ENCODE measurements at regions not wholly inside any gene's neighbourhood (a gene's known extent, or its start where the extent isn't known, plus 50 kb on each side); places are given as distances from the start of the nearest gene placed in this dataset.

DNA sequence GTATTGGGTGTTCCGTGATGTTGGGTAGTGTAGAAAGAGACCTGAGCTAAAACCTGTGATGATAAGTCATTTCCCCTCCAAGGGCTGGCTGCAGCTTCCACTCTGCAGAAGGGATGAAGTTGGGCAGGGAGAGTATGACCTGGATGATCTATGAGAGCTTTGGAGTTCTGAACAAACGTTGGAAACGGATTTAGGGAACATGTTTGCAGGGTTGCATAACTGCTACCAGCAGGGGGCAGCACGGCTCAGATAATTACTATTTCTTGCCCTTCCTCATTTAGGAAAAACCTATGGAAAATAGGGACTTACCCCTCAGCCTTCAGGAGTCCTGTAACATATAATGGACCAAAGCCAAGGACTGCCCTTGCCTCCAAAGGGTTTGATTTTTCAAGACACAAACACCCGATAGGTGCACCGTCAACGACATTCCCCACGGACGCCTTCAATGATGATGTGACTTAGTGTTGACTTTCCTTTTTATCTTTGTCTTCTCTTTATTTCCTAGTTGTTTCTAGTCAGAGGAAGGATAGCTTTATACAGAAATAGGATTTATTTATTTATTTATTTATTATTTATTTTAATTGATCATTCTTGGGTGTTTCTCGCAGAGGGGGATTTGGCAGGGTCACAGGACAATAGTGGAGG lies 164.9 kb upstream of the SASH1 start:
- WGBS, 2 donors: 62 to 69% methylated on average over 10 of the region's 10 CpGs
- Histone ChIP-seq H3K36me3 (no peaks in the 10 kb centered on the region), H3K4me1 (no peaks in the 10 kb centered on the region), H3K4me3 (no peak overlapping the region), H3K27ac (no peak overlapping the region), H3K9me3 (no peaks in the 10 kb centered on the region), H3K27me3 (no peaks in the 10 kb centered on the region)
- DNase-seq (peak; percentile 71 to 75), ATAC-seq (peak in 7 of 8 donors; percentile 37 to 68 (median 58))
- intact Hi-C loops (cut with DNase I): loop anchor here in 9 of 10 donors (1.0 to 5.0 kb wide), 8 partner anchors 73 to 380 kb away; no protein-coding TSS in a partner anchor
- TF ChIP-seq, protein P1, sequence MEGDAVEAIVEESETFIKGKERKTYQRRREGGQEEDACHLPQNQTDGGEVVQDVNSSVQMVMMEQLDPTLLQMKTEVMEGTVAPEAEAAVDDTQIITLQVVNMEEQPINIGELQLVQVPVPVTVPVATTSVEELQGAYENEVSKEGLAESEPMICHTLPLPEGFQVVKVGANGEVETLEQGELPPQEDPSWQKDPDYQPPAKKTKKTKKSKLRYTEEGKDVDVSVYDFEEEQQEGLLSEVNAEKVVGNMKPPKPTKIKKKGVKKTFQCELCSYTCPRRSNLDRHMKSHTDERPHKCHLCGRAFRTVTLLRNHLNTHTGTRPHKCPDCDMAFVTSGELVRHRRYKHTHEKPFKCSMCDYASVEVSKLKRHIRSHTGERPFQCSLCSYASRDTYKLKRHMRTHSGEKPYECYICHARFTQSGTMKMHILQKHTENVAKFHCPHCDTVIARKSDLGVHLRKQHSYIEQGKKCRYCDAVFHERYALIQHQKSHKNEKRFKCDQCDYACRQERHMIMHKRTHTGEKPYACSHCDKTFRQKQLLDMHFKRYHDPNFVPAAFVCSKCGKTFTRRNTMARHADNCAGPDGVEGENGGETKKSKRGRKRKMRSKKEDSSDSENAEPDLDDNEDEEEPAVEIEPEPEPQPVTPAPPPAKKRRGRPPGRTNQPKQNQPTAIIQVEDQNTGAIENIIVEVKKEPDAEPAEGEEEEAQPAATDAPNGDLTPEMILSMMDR (IDR thresholded peaks at IDR 0.05): peak; percentile 80 to 91 (median 86)

DNA sequence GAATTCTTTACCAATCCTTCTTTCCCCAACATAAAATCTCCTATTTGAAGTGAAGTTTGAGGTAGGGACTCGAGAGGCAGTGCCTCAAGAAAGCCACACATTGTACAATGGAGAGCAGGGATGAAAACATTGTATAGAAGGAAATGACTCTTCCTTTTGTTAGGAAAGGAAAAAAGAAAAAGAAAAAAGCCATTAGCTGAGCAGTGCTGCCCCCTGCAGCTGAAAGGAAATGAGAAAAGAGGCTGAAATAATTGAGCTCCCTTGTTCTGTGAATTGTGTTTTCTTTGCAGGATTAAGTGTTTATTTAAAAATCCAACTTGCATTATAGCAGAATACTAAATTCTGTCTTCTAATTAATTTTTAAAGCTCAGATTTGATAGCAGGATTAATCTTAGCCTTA lies 162.9 kb upstream of the SASH1 start:
- Histone ChIP-seq H3K4me1 (no peaks in the 10 kb centered on the region), H3K27ac (no peak overlapping the region), H3K9me3 (no peaks in the 10 kb centered on the region), H3K27me3 (no peaks in the 10 kb centered on the region), H3K4me3 (no peak overlapping the region), H3K36me3 (no peaks in the 10 kb centered on the region)
- intact Hi-C loops (cut with DNase I): loop anchor here in 7 of 10 donors (5.0 to 10.0 kb wide), 8 partner anchors 68 to 378 kb away; partner anchors contain the start of gene SASH1 (in 1 of the 7)
- TF ChIP-seq, protein P1 (IDR thresholded peaks at IDR 0.05): peak in 7 of 9 donors; percentile 31 to 57 (median 49)
- DNase-seq (no peak), ATAC-seq (no peak)
- WGBS, 2 donors: 63 to 80% methylated on average over 1 of the region's 1 CpG

DNA sequence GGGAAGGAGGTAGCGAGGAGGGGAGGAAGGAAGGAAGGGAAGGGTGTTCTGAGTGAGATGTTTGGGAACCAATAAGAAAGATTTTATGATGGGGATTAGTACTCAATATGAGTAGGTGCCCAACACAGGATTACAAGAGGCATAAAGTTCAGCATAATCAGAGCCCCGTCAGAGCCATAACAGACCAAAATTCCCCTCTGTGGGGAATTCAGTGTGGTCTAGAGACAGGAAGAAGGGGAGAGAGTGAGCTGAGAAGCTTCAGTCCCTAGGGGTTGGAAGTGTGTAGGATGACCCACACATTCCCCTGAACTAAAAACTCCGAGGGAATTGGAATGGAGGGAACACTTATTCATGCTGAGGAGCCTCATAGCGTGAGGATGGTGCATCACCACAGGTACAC lies 160.3 kb upstream of the SASH1 start:
- Histone ChIP-seq H3K27me3 (no peaks in the 10 kb centered on the region), H3K4me1 (no peaks in the 10 kb centered on the region), H3K4me3 (no peak overlapping the region), H3K9me3 (no peaks in the 10 kb centered on the region), H3K36me3 (no peaks in the 10 kb centered on the region), H3K27ac (no peak overlapping the region)
- intact Hi-C loops (cut with DNase I): loop anchor here in 5 of 10 donors (5.0 to 10.0 kb wide), 6 partner anchors 65 to 280 kb away; partner anchors contain the start of gene SASH1 (in 1 of the 5)
- TF ChIP-seq, protein P1 (IDR thresholded peaks at IDR 0.05): no peak
- 77 to 86% methylated on average over 4 of the region's 4 CpGs for WGBS, 2 donors
- peak in 1 of 8 donors; percentile 23 for ATAC-seq
- no peak for DNase-seq

DNA sequence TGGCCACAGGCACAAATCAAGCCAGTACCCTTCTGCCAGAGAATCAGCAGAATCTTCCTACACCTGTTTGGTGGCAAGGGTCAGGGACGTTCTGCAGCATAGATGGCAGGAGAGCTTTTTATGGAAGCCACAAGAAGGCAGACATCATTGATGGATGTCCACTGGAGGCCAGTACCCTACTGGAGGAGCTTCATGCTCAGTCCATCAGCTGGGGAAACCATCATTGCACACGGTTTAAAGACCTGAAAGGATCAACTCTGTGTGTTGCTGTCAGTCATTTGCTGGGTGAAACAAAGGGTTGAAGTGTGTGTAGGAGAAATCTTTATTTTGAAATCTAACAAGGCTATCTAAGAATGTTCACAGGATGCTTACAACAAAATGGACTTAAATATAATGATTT lies 158.9 kb upstream of the SASH1 start:
- Histone ChIP-seq H3K9me3 (no peaks in the 10 kb centered on the region), H3K27me3 (no peaks in the 10 kb centered on the region), H3K4me3 (no peak overlapping the region), H3K36me3 (no peaks in the 10 kb centered on the region), H3K27ac (no peak overlapping the region), H3K4me1 (no peaks in the 10 kb centered on the region)
- no peak for ATAC-seq
- no peak for DNase-seq
- TF ChIP-seq, protein P1 (IDR thresholded peaks at IDR 0.05): no peak
- 82 to 86% methylated on average over 2 of the region's 2 CpGs for WGBS, 2 donors
- intact Hi-C loops (cut with DNase I): loop anchor here in 5 of 10 donors (5.0 to 10.0 kb wide), 6 partner anchors 64 to 279 kb away; partner anchors contain the start of gene SASH1 (in 1 of the 5)

All from heart right ventricle (tissue), 16 donors.